ENCODE measurements at regions not wholly inside any gene's neighbourhood (a gene's known extent, or its start where the extent isn't known, plus 50 kb on each side); places are given as distances from the start of the nearest gene placed in this dataset.

DNA sequence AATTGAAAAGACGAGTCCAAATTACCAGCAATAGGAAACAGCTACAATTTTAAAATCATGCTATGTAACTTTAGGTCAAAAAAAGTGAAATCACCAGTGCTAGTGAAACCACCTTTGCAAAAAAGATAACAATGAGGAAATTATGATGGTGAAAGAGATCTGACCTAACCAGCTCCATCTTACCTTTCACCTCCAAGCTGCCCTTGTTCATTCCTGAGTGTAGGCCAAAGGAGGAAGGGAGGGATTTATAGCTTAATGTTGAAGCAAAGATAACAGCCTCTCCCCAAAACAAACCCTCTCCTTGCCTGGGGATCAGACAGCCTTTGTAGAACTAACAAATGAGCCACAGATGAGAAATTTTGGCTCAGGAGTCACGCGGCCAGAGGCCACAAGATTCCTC lies 83.2 kb upstream of the EIF5 start:
- ATAC-seq (no peak), DNase-seq (no peak)
- Histone ChIP-seq H3K4me1 (peaks cover 6% of the 10 kb centered on the region), H3K4me3 (no peak overlapping the region), H3K27me3 (no peaks in the 10 kb centered on the region), H3K27ac (no peak overlapping the region), H3K9me3 (no peaks in the 10 kb centered on the region), H3K36me3 (replicated peaks in 1 of 2; ENCODE audit: insufficient read depth in 1 of 2, low read depth in 2 of 2) (no peaks in the 10 kb centered on the region)
- intact Hi-C loops (cut with DNase I): no loop called here
- WGBS, 2 donors: 84 to 90% methylated on average over 3 of the region's 3 CpGs
- TF ChIP-seq CTCF (IDR thresholded peaks at IDR 0.05) (no peak), POLR2A (IDR thresholded peaks at IDR 0.05) (no peak)

- WGBS, 2 donors: 63 to 68% methylated on average over 2 to 4 of the region's 4 CpGs
- no peak for ATAC-seq
- H3K9me3 ChIP-seq: no peaks in the 10 kb centered on the region
- no peaks in the 10 kb centered on the region for H3K27me3 ChIP-seq
- H3K4me3 ChIP-seq: no peak overlapping the region
- no peak for TF ChIP-seq CTCF (IDR thresholded peaks at IDR 0.05)
- DNase-seq: no peak
- H3K36me3 ChIP-seq (replicated peaks in 1 of 2; ENCODE audit: insufficient read depth in 1 of 2, low read depth in 2 of 2): no peaks in the 10 kb centered on the region
- no peak overlapping the region for H3K27ac ChIP-seq
- H3K4me1 ChIP-seq: peaks cover 21% of the 10 kb centered on the region
- intact Hi-C loops (cut with DNase I): no loop called here
Measured at GRCh38 chr14:103255555-103255954, 78.5 kb upstream of the EIF5 start.

DNA sequence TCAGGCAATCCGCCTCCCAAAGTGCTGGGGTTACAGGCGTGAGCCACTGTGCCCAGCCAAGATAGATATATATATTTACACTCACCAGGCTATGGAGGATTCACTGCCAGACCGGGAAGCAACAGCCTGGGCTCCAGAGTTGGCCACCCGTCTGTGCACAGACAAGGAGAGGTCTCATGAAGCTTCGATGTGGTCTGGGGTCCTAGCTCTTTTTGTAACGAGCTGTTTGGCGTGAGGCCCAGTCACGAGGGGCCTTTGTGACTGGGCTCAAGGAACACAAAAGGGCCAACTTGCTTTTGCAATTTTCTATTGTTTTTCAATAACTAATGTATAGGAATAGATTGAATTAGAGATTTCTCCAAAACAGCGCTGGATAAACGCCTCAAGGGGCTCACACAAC lies 77.6 kb upstream of the EIF5 start:
- no peak for ATAC-seq
- Histone ChIP-seq H3K36me3 (replicated peaks in 1 of 2; ENCODE audit: insufficient read depth in 1 of 2, low read depth in 2 of 2) (no peaks in the 10 kb centered on the region), H3K9me3 (no peaks in the 10 kb centered on the region), H3K27ac (no peak overlapping the region), H3K27me3 (no peaks in the 10 kb centered on the region), H3K4me3 (no peak overlapping the region), H3K4me1 (peaks cover 29% of the 10 kb centered on the region)
- TF ChIP-seq CTCF (IDR thresholded peaks at IDR 0.05) (no peak), POLR2A (IDR thresholded peaks at IDR 0.05) (no peak)
- no peak for DNase-seq
- 45 to 49% methylated on average over 10 of the region's 10 CpGs for WGBS, 2 donors
- intact Hi-C loops (cut with DNase I): no loop called here

DNA sequence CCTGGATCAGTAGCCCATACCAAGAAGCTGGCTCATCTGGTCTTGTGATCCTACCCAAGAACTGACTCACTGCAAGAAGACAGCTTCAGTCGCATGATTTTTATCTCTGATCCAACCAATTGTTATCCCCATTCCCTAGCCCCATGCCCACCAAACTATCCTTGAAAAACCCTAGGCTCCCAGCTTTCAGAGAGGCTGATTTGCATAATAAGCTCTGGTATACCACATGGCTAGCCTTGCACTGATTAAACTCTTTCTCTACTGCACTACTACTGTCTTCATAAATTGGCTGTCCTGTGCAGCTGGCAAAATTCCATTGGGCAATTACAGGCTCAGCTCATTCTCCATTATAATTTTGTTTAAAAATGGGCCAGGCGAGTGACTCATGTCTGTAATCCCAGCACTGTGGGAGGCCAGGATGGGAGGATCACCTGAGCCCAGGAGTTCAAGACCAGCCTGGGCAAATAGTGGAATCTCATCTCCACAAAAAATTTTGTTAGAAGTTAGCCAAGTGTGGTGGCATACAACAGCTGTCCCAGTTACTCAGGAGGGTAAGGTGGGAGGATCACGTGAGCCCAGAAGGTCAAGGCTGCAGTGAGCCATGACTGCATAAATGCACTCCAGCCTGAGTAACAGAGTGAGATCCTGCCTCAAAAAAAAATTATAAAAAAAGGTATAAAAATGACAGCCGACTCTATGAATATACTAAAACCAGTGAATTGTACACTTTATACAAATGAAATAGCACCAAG lies 76.7 kb upstream of the EIF5 start:
- no peak for TF ChIP-seq CTCF (IDR thresholded peaks at IDR 0.05)
- no peak for TF ChIP-seq POLR2A (IDR thresholded peaks at IDR 0.05)
- WGBS, 2 donors: 76 to 82% methylated on average over 4 of the region's 4 CpGs
- H3K27me3 ChIP-seq: no peaks in the 10 kb centered on the region
- no peaks in the 10 kb centered on the region for H3K9me3 ChIP-seq
- peaks cover 29% of the 10 kb centered on the region for H3K4me1 ChIP-seq
- no peak overlapping the region for H3K27ac ChIP-seq
- no peaks in the 10 kb centered on the region for H3K36me3 ChIP-seq (replicated peaks in 1 of 2; ENCODE audit: insufficient read depth in 1 of 2, low read depth in 2 of 2)
- H3K4me3 ChIP-seq: no peak overlapping the region
- ATAC-seq (no peak), DNase-seq (no peak)
- intact Hi-C loops (cut with DNase I): no loop called here

GRCh38 chr14:103258211-103258610 lies 75.8 kb upstream of the EIF5 start:
- H3K4me3 ChIP-seq: no peak overlapping the region
- H3K27ac ChIP-seq: no peak overlapping the region
- intact Hi-C loops (cut with DNase I): no loop called here
- DNase-seq: no peak
- H3K36me3 ChIP-seq (replicated peaks in 1 of 2; ENCODE audit: insufficient read depth in 1 of 2, low read depth in 2 of 2): no peaks in the 10 kb centered on the region
- TF ChIP-seq POLR2A (IDR thresholded peaks at IDR 0.05) (no peak), CTCF (IDR thresholded peaks at IDR 0.05) (no peak)
- H3K9me3 ChIP-seq: no peaks in the 10 kb centered on the region
- H3K27me3 ChIP-seq: no peaks in the 10 kb centered on the region
- WGBS, 2 donors: 75 to 89% methylated on average over 8 to 11 of the region's 12 CpGs
- H3K4me1 ChIP-seq: peaks cover 26% of the 10 kb centered on the region
- ATAC-seq: no peak
